ENCODE measurements at regions not wholly inside any gene's neighbourhood (a gene's known extent, or its start where the extent isn't known, plus 50 kb on each side); places are given as distances from the start of the nearest gene placed in this dataset.

DNA sequence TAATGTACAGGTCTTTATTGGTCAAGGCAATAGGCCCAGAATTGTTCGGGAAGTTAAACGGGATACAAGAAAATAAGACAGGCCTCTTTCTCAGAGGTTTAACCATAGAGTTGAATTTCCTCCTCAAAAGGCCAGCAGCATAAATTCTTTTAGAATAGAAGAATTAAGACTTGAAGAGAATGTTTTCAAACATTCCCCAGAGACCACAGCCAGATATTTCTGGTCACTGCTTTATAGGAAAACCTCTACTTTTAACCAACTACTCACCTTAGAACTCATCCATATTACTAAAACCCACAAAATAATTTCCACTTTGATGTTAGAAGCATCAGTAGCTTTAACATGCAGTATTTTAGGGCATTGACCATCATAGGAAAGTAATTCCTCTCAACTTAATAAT lies 317.9 kb downstream of the RAB28 start:
- DNase-seq (ENCODE audit: extremely low read depth, low read depth), result no peak

DNA sequence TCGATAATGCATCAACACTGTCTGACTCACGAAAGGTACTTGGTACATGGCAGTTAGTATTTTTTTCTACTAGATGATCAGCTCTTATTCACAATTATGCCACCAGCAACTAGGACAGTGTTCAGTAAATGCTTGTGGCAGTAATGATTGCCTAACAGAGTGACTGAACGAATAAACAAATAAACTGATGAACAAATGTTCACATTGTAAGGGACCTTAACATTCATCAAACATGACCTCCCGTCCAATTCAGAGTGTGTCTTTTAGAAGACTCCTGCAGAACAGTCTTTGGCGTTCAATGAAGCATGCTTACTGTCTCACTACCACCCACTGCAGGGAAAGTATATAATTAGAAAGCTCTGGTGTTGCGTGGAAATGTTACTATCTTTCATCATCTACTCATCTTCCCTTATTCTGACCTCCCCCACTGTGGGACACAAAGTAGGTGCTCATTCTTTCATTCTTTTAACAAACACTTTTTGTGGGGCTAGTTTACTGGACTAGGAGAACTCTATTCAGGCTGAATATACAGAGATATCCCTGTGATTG lies 319.3 kb downstream of the RAB28 start:
- no peak for DNase-seq (ENCODE audit: extremely low read depth, low read depth)
- TF ChIP-seq, protein P1, sequence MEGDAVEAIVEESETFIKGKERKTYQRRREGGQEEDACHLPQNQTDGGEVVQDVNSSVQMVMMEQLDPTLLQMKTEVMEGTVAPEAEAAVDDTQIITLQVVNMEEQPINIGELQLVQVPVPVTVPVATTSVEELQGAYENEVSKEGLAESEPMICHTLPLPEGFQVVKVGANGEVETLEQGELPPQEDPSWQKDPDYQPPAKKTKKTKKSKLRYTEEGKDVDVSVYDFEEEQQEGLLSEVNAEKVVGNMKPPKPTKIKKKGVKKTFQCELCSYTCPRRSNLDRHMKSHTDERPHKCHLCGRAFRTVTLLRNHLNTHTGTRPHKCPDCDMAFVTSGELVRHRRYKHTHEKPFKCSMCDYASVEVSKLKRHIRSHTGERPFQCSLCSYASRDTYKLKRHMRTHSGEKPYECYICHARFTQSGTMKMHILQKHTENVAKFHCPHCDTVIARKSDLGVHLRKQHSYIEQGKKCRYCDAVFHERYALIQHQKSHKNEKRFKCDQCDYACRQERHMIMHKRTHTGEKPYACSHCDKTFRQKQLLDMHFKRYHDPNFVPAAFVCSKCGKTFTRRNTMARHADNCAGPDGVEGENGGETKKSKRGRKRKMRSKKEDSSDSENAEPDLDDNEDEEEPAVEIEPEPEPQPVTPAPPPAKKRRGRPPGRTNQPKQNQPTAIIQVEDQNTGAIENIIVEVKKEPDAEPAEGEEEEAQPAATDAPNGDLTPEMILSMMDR (IDR thresholded peaks at IDR 0.05; ENCODE audit: low read depth, low read length), result no peak

More for the DNA sequence above, 317.9 kb downstream of the RAB28 start:
- TF ChIP-seq, protein P1 (IDR thresholded peaks at IDR 0.05; ENCODE audit: low read depth, low read length), result no peak

DNA sequence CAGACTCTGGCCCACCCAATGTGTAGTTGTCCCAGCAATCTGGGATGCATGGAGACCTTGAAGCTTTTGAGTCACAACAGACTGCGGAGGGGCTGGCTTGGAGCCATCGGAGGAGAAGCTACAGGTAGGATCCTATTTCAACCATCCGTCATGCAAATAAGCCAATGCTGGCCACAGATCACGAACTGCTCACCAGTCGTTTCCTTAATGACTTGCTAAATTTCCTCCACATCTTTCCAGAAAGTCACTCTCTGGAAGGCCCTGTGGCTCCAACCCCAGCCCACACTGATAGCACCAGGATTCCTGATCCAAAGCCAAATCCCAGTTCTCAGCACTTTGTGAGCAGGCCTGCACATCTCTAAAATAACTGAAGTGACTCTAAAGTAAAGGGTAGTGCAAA lies 321.3 kb downstream of the RAB28 start:
- no peak for DNase-seq (ENCODE audit: extremely low read depth, low read depth)
- TF ChIP-seq, protein P1 (IDR thresholded peaks at IDR 0.05; ENCODE audit: low read depth, low read length), result no peak

DNA sequence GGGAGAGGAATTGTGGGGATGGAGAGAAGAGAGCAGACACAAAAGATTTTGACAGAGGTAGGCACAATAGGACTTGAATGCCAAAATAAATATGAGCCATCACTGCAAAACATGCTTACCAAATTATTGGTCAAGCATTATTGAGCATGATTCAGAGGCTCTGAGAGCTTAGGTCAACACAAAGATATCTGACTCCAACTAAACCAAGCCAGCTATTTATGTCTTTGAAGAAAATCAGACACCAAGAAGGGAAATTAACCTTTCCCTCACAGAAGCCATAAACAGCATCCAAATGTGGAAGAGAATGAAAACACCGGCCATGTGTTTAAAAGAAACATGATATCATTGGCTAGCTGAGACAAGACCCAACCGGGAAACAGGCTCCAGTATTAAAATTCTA lies 323.2 kb downstream of the RAB28 start:
- no peak for DNase-seq (ENCODE audit: extremely low read depth, low read depth)

DNA sequence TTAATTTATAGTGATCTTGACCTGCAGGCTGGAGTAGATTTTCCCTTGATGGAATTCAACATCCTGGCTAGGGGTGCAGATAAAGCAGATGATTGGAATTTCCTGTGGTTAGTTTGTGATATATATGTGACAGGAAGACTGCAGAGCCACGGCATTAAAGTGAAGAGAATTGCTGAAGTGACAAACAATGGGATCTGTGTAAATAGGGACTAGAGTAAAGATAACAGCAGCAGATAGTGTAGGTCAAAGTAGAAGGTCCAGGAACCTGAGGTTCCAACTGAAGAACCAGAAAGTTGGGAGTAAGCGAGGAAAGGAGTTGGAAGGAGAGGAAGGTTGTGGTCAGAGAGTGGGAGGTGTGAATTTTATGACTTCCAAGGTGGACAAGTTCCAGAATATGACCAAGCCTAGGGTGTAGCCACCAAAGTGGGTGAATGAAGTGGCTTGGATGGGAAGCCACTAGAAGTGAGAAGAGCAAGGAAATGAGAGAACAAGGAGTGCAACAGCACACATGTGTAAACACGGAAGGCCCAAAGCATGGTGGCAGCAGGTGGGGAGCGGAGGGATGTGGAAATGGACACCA lies 325.0 kb downstream of the RAB28 start:
- no peak for DNase-seq (ENCODE audit: extremely low read depth, low read depth)
- TF ChIP-seq, protein P1 (IDR thresholded peaks at IDR 0.05; ENCODE audit: low read depth, low read length), result no peak

More for the DNA sequence above, 323.2 kb downstream of the RAB28 start:
- TF ChIP-seq, protein P1 (IDR thresholded peaks at IDR 0.05; ENCODE audit: low read depth, low read length), result no peak

DNA sequence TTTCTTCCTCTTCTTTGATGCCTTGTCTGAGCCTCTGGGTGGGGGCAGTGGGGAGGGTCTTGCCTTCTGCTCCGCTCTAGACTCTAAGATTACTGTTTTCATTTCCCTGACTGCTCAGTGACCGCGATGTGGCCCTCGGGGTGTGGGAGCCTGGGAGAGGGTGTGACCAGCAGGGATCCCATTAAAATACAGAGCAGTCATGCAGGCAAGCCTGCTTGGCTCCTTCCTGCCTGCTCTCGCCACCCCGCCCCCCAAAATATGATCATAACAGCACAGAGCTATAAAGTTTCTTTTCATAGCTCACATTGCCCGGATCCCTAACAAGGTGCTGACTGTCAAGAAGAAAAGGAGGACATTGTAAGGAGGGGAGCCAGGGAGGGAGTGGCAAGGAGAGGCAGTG lies 332.9 kb downstream of the RAB28 start:
- TF ChIP-seq, protein P1 (IDR thresholded peaks at IDR 0.05; ENCODE audit: low read depth, low read length), result no peak

DNA sequence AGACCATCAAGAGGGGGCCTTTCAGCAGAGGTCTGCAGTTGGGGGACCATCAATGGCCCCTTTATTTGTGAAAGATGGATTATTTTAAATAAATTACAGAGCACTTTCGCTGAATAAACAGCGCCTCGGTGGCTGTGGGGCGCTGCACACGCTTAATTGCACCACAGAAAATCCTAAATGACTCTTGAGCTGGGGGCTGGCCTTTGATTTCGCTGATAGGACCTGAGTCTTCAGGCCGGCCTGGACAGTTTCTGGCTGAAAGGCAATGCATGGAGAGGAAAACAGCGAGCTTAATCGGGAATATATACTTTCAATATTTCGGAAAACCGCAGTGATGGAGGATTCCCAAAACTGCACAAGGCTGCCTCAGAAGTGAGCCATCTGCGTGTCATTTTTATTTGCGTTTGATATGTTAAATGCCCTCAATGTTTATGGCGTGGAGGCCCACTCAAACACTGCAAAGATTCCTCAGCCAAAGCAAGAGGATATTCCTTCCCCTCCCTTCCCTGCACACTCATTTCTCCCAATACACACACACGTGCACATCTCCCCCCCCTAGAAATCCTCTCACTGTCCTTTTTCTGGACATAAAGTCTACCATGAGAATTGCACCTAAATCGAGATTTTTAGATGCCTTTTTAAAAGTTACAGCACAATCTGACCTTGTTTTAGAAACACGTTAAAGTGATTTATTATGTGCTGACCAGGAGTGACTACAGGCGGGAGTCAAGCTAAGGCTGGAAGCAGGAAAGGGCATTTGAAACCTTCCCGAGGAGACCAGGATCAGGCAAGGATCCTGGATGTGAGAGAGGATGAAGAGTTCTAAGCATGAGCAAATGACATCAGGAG lies 340.7 kb downstream of the RAB28 start:
- no peak for DNase-seq (ENCODE audit: extremely low read depth, low read depth)
- TF ChIP-seq, protein P1 (IDR thresholded peaks at IDR 0.05; ENCODE audit: low read depth, low read length), result no peak

More for the DNA sequence above, 332.9 kb downstream of the RAB28 start:
- DNase-seq (ENCODE audit: extremely low read depth, low read depth), result no peak
